NCI-H69 (cell line): ENCODE measurements at regions not wholly inside any gene's neighbourhood (a gene's known extent, or its start where the extent isn't known, plus 50 kb on each side); places are given as distances from the start of the nearest gene placed in this dataset.

ENCODE experiments used
- DNase-seq: peaks from one replicate; lab custom pipeline; 2025; lab: John Stamatoyannopoulos, UW

- DNase-seq = no peak
Observed at GRCh38 chr13:72244788-72245187, 377.8 kb upstream of the DACH1 start.

GRCh38 chr13:72230131-72230530 is 363.1 kb upstream of the DACH1 start:
- no peak for DNase-seq

GRCh38 chr13:72229067-72229466 is 362.1 kb upstream of the DACH1 start:
- no peak for DNase-seq

GRCh38 chr13:72221276-72221962 is 354.4 kb upstream of the DACH1 start:
- peak; percentile 75 for DNase-seq

- DNase-seq = no peak
Observed at GRCh38 chr13:72218966-72219365, 352.0 kb upstream of the DACH1 start.

- no peak for DNase-seq
Observed at GRCh38 chr13:72217142-72217541, 350.1 kb upstream of the DACH1 start.

GRCh38 chr13:72208112-72208645 is 341.2 kb upstream of the DACH1 start:
- DNase-seq = peak; percentile 85

GRCh38 chr13:72205773-72206172 is 338.8 kb upstream of the DACH1 start:
- no peak for DNase-seq

GRCh38 chr13:72204291-72204690 is 337.3 kb upstream of the DACH1 start:
- peak; percentile 56 for DNase-seq

- DNase-seq = no peak
Observed at GRCh38 chr13:72201726-72202125, 334.7 kb upstream of the DACH1 start.

- DNase-seq = peak; percentile 47
Observed at GRCh38 chr13:72199640-72200039, 332.6 kb upstream of the DACH1 start.

- DNase-seq = peak; percentile 78
Observed at GRCh38 chr13:72198967-72199560, 332.1 kb upstream of the DACH1 start.

GRCh38 chr13:72198042-72198441 is 331.0 kb upstream of the DACH1 start:
- no peak for DNase-seq

GRCh38 chr13:72195044-72195704 is 328.2 kb upstream of the DACH1 start:
- no peak for DNase-seq

- no peak for DNase-seq
Observed at GRCh38 chr13:72194523-72194922, 327.5 kb upstream of the DACH1 start.

- no peak for DNase-seq
Observed at GRCh38 chr13:72186730-72187422, 319.9 kb upstream of the DACH1 start.

- DNase-seq = no peak
Observed at GRCh38 chr13:72185776-72186175, 318.8 kb upstream of the DACH1 start.

- no peak for DNase-seq
Observed at GRCh38 chr13:72181661-72182060, 314.7 kb upstream of the DACH1 start.

- DNase-seq = no peak
Observed at GRCh38 chr13:72180253-72180952, 313.4 kb upstream of the DACH1 start.

- DNase-seq = no peak
Observed at GRCh38 chr13:72174549-72174948, 307.5 kb upstream of the DACH1 start.

GRCh38 chr13:72170571-72170970 is 303.6 kb upstream of the DACH1 start:
- DNase-seq = no peak
